Astrocyte (in vitro differentiated cells and primary cell): ENCODE measurements at regions not wholly inside any gene's neighbourhood (a gene's known extent, or its start where the extent isn't known, plus 50 kb on each side); places are given as distances from the start of the nearest gene placed in this dataset.

Source experiments
- CTCF ChIP-seq: IDR thresholded peaks from 2 replicates; pipeline ENCODE4 v1.5.1; 2011; ENCODE audit warnings: low read depth, mild to moderate bottlenecking, inconsistent platforms, low read length, moderate library complexity; ENCODE audit not compliant: insufficient read depth
- EZH2 ChIP-seq: IDR thresholded peaks from 2 replicates; pipeline ENCODE4 v1.6.1; 2012; ENCODE audit warnings: mild to moderate bottlenecking, low read length, inconsistent platforms; ENCODE audit not compliant: insufficient read depth

GRCh38 chr5:56700711-56701110 lies 114.6 kb upstream of the MAP3K1 start:
- TF ChIP-seq CTCF: no peak
- no peak for TF ChIP-seq EZH2
